ENCODE measurements at regions not wholly inside any gene's neighbourhood (a gene's known extent, or its start where the extent isn't known, plus 50 kb on each side); places are given as distances from the start of the nearest gene placed in this dataset.

- no peak for FAIRE-seq
- Histone ChIP-seq H3K4me1 (ENCODE audit: control insufficient read depth, extremely low read depth, insufficient read depth, low read length) (no peaks in the 10 kb centered on the region), H4K20me1 (replicated peaks; ENCODE audit: control insufficient read depth, extremely low read depth, insufficient read depth, low read length) (no peaks in the 10 kb centered on the region), H3K4me2 (ENCODE audit: insufficient read depth, low read length) (no peak overlapping the region), H3K9me1 (replicated peaks; ENCODE audit: control insufficient read depth, extremely low read depth, insufficient read depth, low read length) (no peaks in the 10 kb centered on the region), H3K27me3 (ENCODE audit: control insufficient read depth in 2 of 2, insufficient read depth in 2 of 2, low read length in 2 of 2) (no peaks in the 10 kb centered on the region), H3K9me3 (replicated peaks; ENCODE audit: control insufficient read depth, insufficient read depth, low read length) (peaks cover 3% of the 10 kb centered on the region), H3K4me3 (replicated peaks in 1 of 3; ENCODE audit: insufficient read depth in 1 of 3, low read depth in 1 of 3, low read length in 3 of 3) (no peak overlapping the region), H3K27ac (ENCODE audit: insufficient read depth, low read depth, low read length) (no peak overlapping the region), H3K9ac (replicated peaks; ENCODE audit: extremely low read depth, insufficient read depth, low read length) (no peak overlapping the region), H2AFZ (ENCODE audit: low read depth, low read length) (no peak overlapping the region), H3K79me2 (ENCODE audit: control insufficient read depth, insufficient read depth, low read length) (no peaks in the 10 kb centered on the region), H3K36me3 (ENCODE audit: control insufficient read depth in 2 of 2, extremely low read depth in 1 of 2, insufficient read depth in 2 of 2, low read length in 2 of 2) (no peaks in the 10 kb centered on the region)
- DNase-seq (ENCODE audit: low read depth, low spot score): no peak
- no peak for TF ChIP-seq CTCF (IDR thresholded peaks at IDR 0.05; ENCODE audit: extremely low read depth in 1 of 2, insufficient read depth in 1 of 2, low read depth in 1 of 2, low read length in 2 of 2)
- no peak for TF ChIP-seq MYC (IDR thresholded peaks at IDR 0.05; ENCODE audit: low read depth, low read length)
- TF ChIP-seq EZH2 (IDR thresholded peaks at IDR 0.05; ENCODE audit: borderline replicate concordance, low read depth, low read length, severe bottlenecking): no peak
- TF ChIP-seq POLR2AphosphoS5 (IDR thresholded peaks at IDR 0.05; ENCODE audit: insufficient read depth, low read depth, low read length): no peak
- ChIA-PET POLR2A (no interaction called here), CTCF (no interaction called here)
- BruUV-seq (replicated peaks): no TSS peak
- intact Hi-C loops (cut with micrococcal nuclease): no loop called here
- dilution Hi-C loops (cut with MboI; ENCODE audit: extremely low pct_ligation_motif_present, low sequenced_read_pairs): no loop called here
Observed at GRCh38 chr2:600542-601386, 76.4 kb downstream of the TMEM18 start.

GRCh38 chr2:599601-600000 is 77.6 kb downstream of the TMEM18 start:
- H2AFZ ChIP-seq (ENCODE audit: low read depth, low read length): no peak overlapping the region
- no peaks in the 10 kb centered on the region for H3K4me1 ChIP-seq (ENCODE audit: control insufficient read depth, extremely low read depth, insufficient read depth, low read length)
- intact Hi-C loops (cut with micrococcal nuclease): no loop called here
- CTCF ChIA-PET: no interaction called here
- H3K4me2 ChIP-seq (ENCODE audit: insufficient read depth, low read length): no peak overlapping the region
- no peak overlapping the region for H3K27ac ChIP-seq (ENCODE audit: insufficient read depth, low read depth, low read length)
- no peak overlapping the region for H3K4me3 ChIP-seq (replicated peaks in 1 of 3; ENCODE audit: insufficient read depth in 1 of 3, low read depth in 1 of 3, low read length in 3 of 3)
- TF ChIP-seq GATA2 (IDR thresholded peaks at IDR 0.05; ENCODE audit: insufficient read depth, insufficient read length, low read depth, low read length) (no peak), FOS (IDR thresholded peaks at IDR 0.05; ENCODE audit: borderline replicate concordance, insufficient read depth, low read length) (no peak), MAX (IDR thresholded peaks at IDR 0.05; ENCODE audit: insufficient read depth, insufficient read length) (no peak), MYC (IDR thresholded peaks at IDR 0.05; ENCODE audit: low read depth, low read length) (no peak), CTCF (IDR thresholded peaks at IDR 0.05; ENCODE audit: extremely low read depth in 1 of 2, insufficient read depth in 1 of 2, low read depth in 1 of 2, low read length in 2 of 2) (no peak), EZH2 (IDR thresholded peaks at IDR 0.05; ENCODE audit: borderline replicate concordance, low read depth, low read length, severe bottlenecking) (no peak), POLR2A (IDR thresholded peaks at IDR 0.05; ENCODE audit: low read depth, low read length) (no peak), POLR2AphosphoS5 (IDR thresholded peaks at IDR 0.05; ENCODE audit: insufficient read depth, low read depth, low read length) (no peak), JUN (IDR thresholded peaks at IDR 0.05; ENCODE audit: borderline replicate concordance, insufficient read depth, insufficient read length, low read depth) (no peak)
- dilution Hi-C loops (cut with MboI; ENCODE audit: extremely low pct_ligation_motif_present, low sequenced_read_pairs): no loop called here
- no peak overlapping the region for H3K9ac ChIP-seq (replicated peaks; ENCODE audit: extremely low read depth, insufficient read depth, low read length)
- POLR2A ChIA-PET: no interaction called here
- H3K79me2 ChIP-seq (ENCODE audit: control insufficient read depth, insufficient read depth, low read length): no peaks in the 10 kb centered on the region
- H3K9me1 ChIP-seq (replicated peaks; ENCODE audit: control insufficient read depth, extremely low read depth, insufficient read depth, low read length): no peaks in the 10 kb centered on the region
- DNase-seq (ENCODE audit: low read depth, low spot score) (no peak), FAIRE-seq (no peak)
- no TSS peak for BruUV-seq (replicated peaks)
- peaks cover 3% of the 10 kb centered on the region for H3K9me3 ChIP-seq (replicated peaks; ENCODE audit: control insufficient read depth, insufficient read depth, low read length)
- H4K20me1 ChIP-seq (replicated peaks; ENCODE audit: control insufficient read depth, extremely low read depth, insufficient read depth, low read length): no peaks in the 10 kb centered on the region
- H3K36me3 ChIP-seq (ENCODE audit: control insufficient read depth in 2 of 2, extremely low read depth in 1 of 2, insufficient read depth in 2 of 2, low read length in 2 of 2): no peaks in the 10 kb centered on the region
- no peaks in the 10 kb centered on the region for H3K27me3 ChIP-seq (ENCODE audit: control insufficient read depth in 2 of 2, insufficient read depth in 2 of 2, low read length in 2 of 2)

All from endothelial cell of umbilical vein (primary cell).